H9 (cell line): ENCODE measurements at regions not wholly inside any gene's neighbourhood (a gene's known extent, or its start where the extent isn't known, plus 50 kb on each side); places are given as distances from the start of the nearest gene placed in this dataset.

Experiments used
- DNase-seq: peaks from one replicate; pipeline ENCODE4 v3.0.0-alpha.2; 2017
- H2AFZ ChIP-seq: one replicate; pipeline ENCODE4 v1.6.1; 2013; ENCODE audit warnings: mild to moderate bottlenecking, low read length, control low read depth, moderate library complexity
- H2AK5ac ChIP-seq: 2 replicates; pipeline ENCODE4 v1.6.1; 2013; ENCODE audit warnings: low read length, control low read depth, mixed read lengths; ENCODE audit not compliant: insufficient read length
- H2BK120ac ChIP-seq: one replicate; pipeline ENCODE4 v1.6.1; 2013; ENCODE audit warnings: low read depth, mild to moderate bottlenecking, low read length, control low read depth, inconsistent platforms; ENCODE audit not compliant: poor library complexity, severe bottlenecking
- H2BK12ac ChIP-seq: 2 replicates; pipeline ENCODE4 v1.6.1; 2013; ENCODE audit warnings: low read length, control low read depth, mixed read lengths, low read depth; ENCODE audit not compliant: insufficient read length
- H2BK15ac ChIP-seq: 2 replicates; pipeline ENCODE4 v1.6.1; 2013; ENCODE audit warnings: low read depth, low read length, control low read depth
- H2BK20ac ChIP-seq: one replicate; pipeline ENCODE4 v1.6.1; 2013; ENCODE audit warnings: low read depth, mild to moderate bottlenecking, low read length, control low read depth, inconsistent platforms; ENCODE audit not compliant: poor library complexity, severe bottlenecking
- H2BK5ac ChIP-seq: 2 replicates; pipeline ENCODE4 v1.6.1; 2013; ENCODE audit warnings: low read length, control low read depth, mixed read lengths; ENCODE audit not compliant: insufficient read length
- H3K14ac ChIP-seq: 2 replicates; pipeline ENCODE4 v1.6.1; 2013; ENCODE audit warnings: low read length, control low read depth; ENCODE audit not compliant: insufficient read depth
- H3K18ac ChIP-seq: 2 replicates; pipeline ENCODE4 v1.6.1; 2013; ENCODE audit warnings: low read depth, mild to moderate bottlenecking, mixed read lengths, low read length, control low read depth; ENCODE audit not compliant: insufficient read length
- H3K23ac ChIP-seq: 2 replicates; pipeline ENCODE4 v1.6.1; 2013; ENCODE audit warnings: low read length, control low read depth, mixed read lengths, low read depth; ENCODE audit not compliant: insufficient read length
- H3K23me2 ChIP-seq: 2 replicates; pipeline ENCODE4 v1.6.1; 2013; ENCODE audit warnings: low read depth, mild to moderate bottlenecking, mixed read lengths, low read length, control low read depth; ENCODE audit not compliant: insufficient read length, poor library complexity, severe bottlenecking
- H3K27ac ChIP-seq: 2 replicates; pipeline ENCODE4 v1.5.1; 2013; ENCODE audit warnings: low read length, control low read depth, mixed read lengths, low read depth; ENCODE audit not compliant: insufficient read length
- H3K27me3 ChIP-seq: 2 replicates; pipeline ENCODE4 v1.6.1; 2013; ENCODE audit warnings: low read length, control low read depth, inconsistent platforms; ENCODE audit not compliant: insufficient read depth
- H3K4ac ChIP-seq: 2 replicates; pipeline ENCODE4 v1.6.1; 2013; ENCODE audit warnings: low read depth, mild to moderate bottlenecking, control low read depth, inconsistent platforms, low read length, moderate library complexity
- H3K4me1 ChIP-seq: 2 replicates; pipeline ENCODE4 v1.6.1; 2013; ENCODE audit warnings: low read length, control low read depth, inconsistent platforms; ENCODE audit not compliant: insufficient read depth
- H3K4me2 ChIP-seq: 2 replicates; pipeline ENCODE4 v1.6.1; 2013; ENCODE audit warnings: low read length, control low read depth, mixed read lengths; ENCODE audit not compliant: insufficient read length, insufficient read depth
- H3K56ac ChIP-seq: 2 replicates; pipeline ENCODE4 v1.6.1; 2013; ENCODE audit warnings: low read depth, mild to moderate bottlenecking, mixed read lengths, low read length, control low read depth; ENCODE audit not compliant: insufficient read length
- H3K79me1 ChIP-seq: 2 replicates; pipeline ENCODE4 v1.6.1; 2013; ENCODE audit warnings: low read depth, mild to moderate bottlenecking, moderate library complexity, low read length, control low read depth, inconsistent platforms; ENCODE audit not compliant: insufficient read depth, poor library complexity, severe bottlenecking
- H3K79me2 ChIP-seq: 2 replicates; pipeline ENCODE4 v1.6.1; 2013; ENCODE audit warnings: low read length, control low read depth, inconsistent platforms; ENCODE audit not compliant: insufficient read depth
- H3K9ac ChIP-seq: 2 replicates; pipeline ENCODE4 v1.6.1; 2013; ENCODE audit warnings: low read length, control low read depth, mixed read lengths; ENCODE audit not compliant: insufficient read length; ENCODE audit errors: extremely low read depth
- H3K9me3 ChIP-seq: one replicate; pipeline ENCODE4 v1.6.1; 2013; ENCODE audit warnings: low read depth, low read length, inconsistent platforms; ENCODE audit not compliant: control insufficient read depth
- H3T11ph ChIP-seq: one replicate; pipeline ENCODE4 v1.6.1; 2013; ENCODE audit warnings: mild to moderate bottlenecking, low read length, control low read depth, inconsistent platforms
- H4K20me1 ChIP-seq: one replicate; pipeline ENCODE4 v1.6.1; 2013; ENCODE audit not compliant: control insufficient read depth, insufficient read length, insufficient read depth
- H4K5ac ChIP-seq: 2 replicates; pipeline ENCODE4 v1.6.1; 2013; ENCODE audit warnings: low read depth, mild to moderate bottlenecking, mixed read lengths, low read length, control low read depth; ENCODE audit not compliant: insufficient read length
- H4K8ac ChIP-seq: replicated peaks from 2 replicates; pipeline ENCODE4 v1.6.1; 2013; ENCODE audit warnings: low read length, control low read depth, mixed read lengths, low read depth; ENCODE audit not compliant: insufficient read length
- H4K91ac ChIP-seq: 2 replicates; pipeline ENCODE4 v1.6.1; 2013; ENCODE audit warnings: low read depth, mild to moderate bottlenecking, moderate library complexity, mixed read lengths, low read length, control low read depth; ENCODE audit not compliant: insufficient read length
- H3K27ac Mint-ChIP-seq, 3 experiments: 2 replicates in 2 of 3; 3 replicates in 1 of 3; pipeline ENCODE4 v1.8.0; 2020 to 2021; ENCODE audit warnings: mixed read lengths in 3 of 3, mild to moderate bottlenecking in 1 of 3, moderate library complexity in 1 of 3
- H3K27me3 Mint-ChIP-seq: 2 replicates; pipeline ENCODE4 v1.8.0; 2021; ENCODE audit warnings: low read depth, mild to moderate bottlenecking, moderate library complexity, mixed read lengths
- H3K36me3 Mint-ChIP-seq, 3 experiments: 2 replicates in 2 of 3; 3 replicates in 1 of 3; pipeline ENCODE4 v1.8.0; 2020 to 2021; ENCODE audit warnings: low read depth in 3 of 3, mixed read lengths in 3 of 3; ENCODE audit not compliant: insufficient read depth in 1 of 3
- H3K4me1 Mint-ChIP-seq, 2 experiments: 2 replicates each; pipeline ENCODE4 v1.8.0; 2020; ENCODE audit warnings: mixed read lengths in 2 of 2
- H3K4me3 Mint-ChIP-seq, 2 experiments: 2 replicates in 1 of 2; 3 replicates in 1 of 2; pipeline ENCODE4 v1.8.0; 2020 to 2021; ENCODE audit warnings: mild to moderate bottlenecking in 2 of 2, mixed read lengths in 2 of 2, moderate library complexity in 1 of 2
- H3K9me3 Mint-ChIP-seq, 2 experiments: 2 replicates in 1 of 2; 3 replicates in 1 of 2; pipeline ENCODE4 v1.8.0; 2020; ENCODE audit warnings: mild to moderate bottlenecking in 2 of 2, mixed read lengths in 2 of 2, moderate library complexity in 1 of 2
- CTCF ChIP-seq: fragments of 200-600 bp; sonication (generic); conservative IDR thresholded peaks from 3 replicates; pipeline ENCODE4 v1.8.0; 2021; ENCODE audit warnings: antibody characterized with exemption, mild to moderate bottlenecking
- WGBS: extraction: QIAGEN DNeasy Blood & Tissue Kit; methylation state at CpG from one replicate; pipeline ENCODE4 v1.1.7; 2013; ENCODE audit warnings: missing lambda C conversion rate, low lambda C conversion rate, mixed read lengths; ENCODE audit not compliant: insufficient read length; ENCODE audit errors: extremely low coverage; 5-methylcytosine and 5-hydroxymethylcytosine counted together

DNA sequence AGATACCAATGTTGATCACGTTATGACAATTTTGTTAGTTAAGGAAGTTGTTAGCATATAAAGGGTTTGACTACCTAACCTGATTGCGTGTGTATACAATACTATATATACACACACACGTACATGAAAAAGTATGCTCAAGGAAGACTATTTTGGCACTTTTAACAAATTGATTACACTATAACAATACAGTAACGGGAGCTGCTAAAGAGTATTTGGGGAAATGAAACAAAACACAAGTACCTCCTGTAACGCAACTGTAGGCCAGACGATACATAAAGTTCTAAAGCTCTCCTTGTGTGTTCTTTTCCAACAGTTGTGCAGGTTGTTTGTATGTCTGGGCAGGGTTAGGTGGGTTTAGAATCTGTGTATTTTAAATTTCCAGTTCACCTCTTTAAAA, 98.7 kb downstream of the PLEKHG1 start:
- Histone ChIP-seq H2BK15ac (no peak overlapping the region), H3K14ac (no peak overlapping the region), H2AFZ (no peak overlapping the region), H2AK5ac (no peak overlapping the region), H3T11ph (no peak overlapping the region), H2BK20ac (no peak overlapping the region), H4K5ac (no peak overlapping the region), H3K4ac (no peak overlapping the region), H4K91ac (no peak overlapping the region), H3K27ac (no peak overlapping the region), H3K9ac (no peak overlapping the region), H2BK5ac (no peak overlapping the region), H4K20me1 (no peaks in the 10 kb centered on the region), H3K27me3 (no peaks in the 10 kb centered on the region), H2BK120ac (no peak overlapping the region), H3K79me1 (no peaks in the 10 kb centered on the region), H3K56ac (no peak overlapping the region), H3K23me2 (no peaks in the 10 kb centered on the region), H3K4me1 (no peaks in the 10 kb centered on the region), H2BK12ac (no peak overlapping the region), H3K79me2 (no peaks in the 10 kb centered on the region), H3K4me2 (no peak overlapping the region), H3K9me3 (no peaks in the 10 kb centered on the region), H3K23ac (no peak overlapping the region), H3K18ac (no peak overlapping the region), H4K8ac (no peak overlapping the region)
- H3K27ac Mint-ChIP-seq: no peak overlapping the region
- no peak for TF ChIP-seq CTCF
- no peaks in the 10 kb centered on the region for H3K36me3 Mint-ChIP-seq
- H3K4me1 Mint-ChIP-seq: peaks cover 2 to 9% of the 10 kb centered on the region in 2 experiments; a peak in 3 of 4 replicates
- H3K4me3 Mint-ChIP-seq: no peak overlapping the region
- WGBS: no CpG with 5 or more reads among the region's 6 CpGs
- no peaks in the 10 kb centered on the region for H3K27me3 Mint-ChIP-seq
- H3K9me3 Mint-ChIP-seq: no peaks in the 10 kb centered on the region
- no peak for DNase-seq
